Activated CD8-positive, alpha-beta memory T cell treated with anti-CD3 and anti-CD28 coated beads, Interleukin-2, amount 50 U/mL, for 48 hours (primary cell): ENCODE measurements at regions not wholly inside any gene's neighbourhood (a gene's known extent, or its start where the extent isn't known, plus 50 kb on each side); places are given as distances from the start of the nearest gene placed in this dataset.
"Not testable (repeated sequence)": the region's sequence is repeated elsewhere in the genome, so short reads cannot be mapped to it uniquely, and the experiment has no call there.

ENCODE experiments used
- DNase-seq: peaks from one replicate; pipeline ENCODE4 v3.0.0-alpha.2; 2020

- not testable (repeated sequence) for DNase-seq
These were observed 100.7 kb downstream of the GPX5 start for GRCh38 chr6:28626386-28626785.

- no peak for DNase-seq
These were observed 106.7 kb downstream of the GPX5 start for GRCh38 chr6:28632326-28632851.

- no peak for DNase-seq
These were observed 107.9 kb downstream of the GPX5 start for GRCh38 chr6:28633445-28634215.

GRCh38 chr6:28634411-28634760, 108.7 kb downstream of the GPX5 start:
- no peak for DNase-seq

GRCh38 chr6:28634761-28635546, 109.3 kb downstream of the GPX5 start:
- DNase-seq = no peak

GRCh38 chr6:28635547-28636158, 110.0 kb downstream of the GPX5 start:
- DNase-seq = no peak

GRCh38 chr6:28638787-28639430, 113.2 kb downstream of the GPX5 start:
- DNase-seq = no peak

- not testable (repeated sequence) for DNase-seq
These were observed 114.0 kb downstream of the GPX5 start for GRCh38 chr6:28639445-28640290.

- peak; percentile 84 for DNase-seq
These were observed 117.5 kb downstream of the GPX5 start for GRCh38 chr6:28643017-28643740.

GRCh38 chr6:28646650-28647049, 121.0 kb downstream of the GPX5 start:
- no peak for DNase-seq

GRCh38 chr6:28648035-28648877, 122.6 kb downstream of the GPX5 start:
- DNase-seq = peak; percentile 91

GRCh38 chr6:28648878-28649375, 123.2 kb downstream of the GPX5 start:
- no peak for DNase-seq

GRCh38 chr6:28651161-28651560, 125.5 kb downstream of the GPX5 start:
- no peak for DNase-seq

- no peak for DNase-seq
These were observed 128.2 kb downstream of the GPX5 start for GRCh38 chr6:28653876-28654275.

GRCh38 chr6:28655164-28655563, 129.5 kb downstream of the GPX5 start:
- DNase-seq = no peak

- no peak for DNase-seq
These were observed 131.0 kb downstream of the GPX5 start for GRCh38 chr6:28656715-28657114.

GRCh38 chr6:28657381-28657768, 131.7 kb downstream of the GPX5 start:
- no peak for DNase-seq

- peak; percentile 88 for DNase-seq
These were observed 132.2 kb downstream of the GPX5 start for GRCh38 chr6:28657769-28658465.

- DNase-seq = no peak
These were observed 133.0 kb downstream of the GPX5 start for GRCh38 chr6:28658475-28659249.
